H9 (cell line): ENCODE measurements at regions not wholly inside any gene's neighbourhood (a gene's known extent, or its start where the extent isn't known, plus 50 kb on each side); places are given as distances from the start of the nearest gene placed in this dataset.

Experiments
- DNase-seq: peaks from one replicate; pipeline ENCODE4 v3.0.0-alpha.2; 2017
- H2AFZ ChIP-seq: one replicate; pipeline ENCODE4 v1.6.1; 2013; ENCODE audit warnings: mild to moderate bottlenecking, low read length, control low read depth, moderate library complexity
- H2AK5ac ChIP-seq: 2 replicates; pipeline ENCODE4 v1.6.1; 2013; ENCODE audit warnings: low read length, control low read depth, mixed read lengths; ENCODE audit not compliant: insufficient read length
- H2BK120ac ChIP-seq: one replicate; pipeline ENCODE4 v1.6.1; 2013; ENCODE audit warnings: low read depth, mild to moderate bottlenecking, low read length, control low read depth, inconsistent platforms; ENCODE audit not compliant: poor library complexity, severe bottlenecking
- H2BK12ac ChIP-seq: 2 replicates; pipeline ENCODE4 v1.6.1; 2013; ENCODE audit warnings: low read length, control low read depth, mixed read lengths, low read depth; ENCODE audit not compliant: insufficient read length
- H2BK15ac ChIP-seq: 2 replicates; pipeline ENCODE4 v1.6.1; 2013; ENCODE audit warnings: low read depth, low read length, control low read depth
- H2BK20ac ChIP-seq: one replicate; pipeline ENCODE4 v1.6.1; 2013; ENCODE audit warnings: low read depth, mild to moderate bottlenecking, low read length, control low read depth, inconsistent platforms; ENCODE audit not compliant: poor library complexity, severe bottlenecking
- H2BK5ac ChIP-seq: 2 replicates; pipeline ENCODE4 v1.6.1; 2013; ENCODE audit warnings: low read length, control low read depth, mixed read lengths; ENCODE audit not compliant: insufficient read length
- H3K14ac ChIP-seq: 2 replicates; pipeline ENCODE4 v1.6.1; 2013; ENCODE audit warnings: low read length, control low read depth; ENCODE audit not compliant: insufficient read depth
- H3K18ac ChIP-seq: 2 replicates; pipeline ENCODE4 v1.6.1; 2013; ENCODE audit warnings: low read depth, mild to moderate bottlenecking, mixed read lengths, low read length, control low read depth; ENCODE audit not compliant: insufficient read length
- H3K23ac ChIP-seq: 2 replicates; pipeline ENCODE4 v1.6.1; 2013; ENCODE audit warnings: low read length, control low read depth, mixed read lengths, low read depth; ENCODE audit not compliant: insufficient read length
- H3K23me2 ChIP-seq: 2 replicates; pipeline ENCODE4 v1.6.1; 2013; ENCODE audit warnings: low read depth, mild to moderate bottlenecking, mixed read lengths, low read length, control low read depth; ENCODE audit not compliant: insufficient read length, poor library complexity, severe bottlenecking
- H3K27ac ChIP-seq: 2 replicates; pipeline ENCODE4 v1.5.1; 2013; ENCODE audit warnings: low read length, control low read depth, mixed read lengths, low read depth; ENCODE audit not compliant: insufficient read length
- H3K27me3 ChIP-seq: 2 replicates; pipeline ENCODE4 v1.6.1; 2013; ENCODE audit warnings: low read length, control low read depth, inconsistent platforms; ENCODE audit not compliant: insufficient read depth
- H3K4ac ChIP-seq: 2 replicates; pipeline ENCODE4 v1.6.1; 2013; ENCODE audit warnings: low read depth, mild to moderate bottlenecking, control low read depth, inconsistent platforms, low read length, moderate library complexity
- H3K4me1 ChIP-seq: 2 replicates; pipeline ENCODE4 v1.6.1; 2013; ENCODE audit warnings: low read length, control low read depth, inconsistent platforms; ENCODE audit not compliant: insufficient read depth
- H3K4me2 ChIP-seq: 2 replicates; pipeline ENCODE4 v1.6.1; 2013; ENCODE audit warnings: low read length, control low read depth, mixed read lengths; ENCODE audit not compliant: insufficient read length, insufficient read depth
- H3K56ac ChIP-seq: 2 replicates; pipeline ENCODE4 v1.6.1; 2013; ENCODE audit warnings: low read depth, mild to moderate bottlenecking, mixed read lengths, low read length, control low read depth; ENCODE audit not compliant: insufficient read length
- H3K79me1 ChIP-seq: 2 replicates; pipeline ENCODE4 v1.6.1; 2013; ENCODE audit warnings: low read depth, mild to moderate bottlenecking, moderate library complexity, low read length, control low read depth, inconsistent platforms; ENCODE audit not compliant: insufficient read depth, poor library complexity, severe bottlenecking
- H3K79me2 ChIP-seq: 2 replicates; pipeline ENCODE4 v1.6.1; 2013; ENCODE audit warnings: low read length, control low read depth, inconsistent platforms; ENCODE audit not compliant: insufficient read depth
- H3K9ac ChIP-seq: 2 replicates; pipeline ENCODE4 v1.6.1; 2013; ENCODE audit warnings: low read length, control low read depth, mixed read lengths; ENCODE audit not compliant: insufficient read length; ENCODE audit errors: extremely low read depth
- H3K9me3 ChIP-seq: one replicate; pipeline ENCODE4 v1.6.1; 2013; ENCODE audit warnings: low read depth, low read length, inconsistent platforms; ENCODE audit not compliant: control insufficient read depth
- H3T11ph ChIP-seq: one replicate; pipeline ENCODE4 v1.6.1; 2013; ENCODE audit warnings: mild to moderate bottlenecking, low read length, control low read depth, inconsistent platforms
- H4K20me1 ChIP-seq: one replicate; pipeline ENCODE4 v1.6.1; 2013; ENCODE audit not compliant: control insufficient read depth, insufficient read length, insufficient read depth
- H4K5ac ChIP-seq: 2 replicates; pipeline ENCODE4 v1.6.1; 2013; ENCODE audit warnings: low read depth, mild to moderate bottlenecking, mixed read lengths, low read length, control low read depth; ENCODE audit not compliant: insufficient read length
- H4K8ac ChIP-seq: replicated peaks from 2 replicates; pipeline ENCODE4 v1.6.1; 2013; ENCODE audit warnings: low read length, control low read depth, mixed read lengths, low read depth; ENCODE audit not compliant: insufficient read length
- H4K91ac ChIP-seq: 2 replicates; pipeline ENCODE4 v1.6.1; 2013; ENCODE audit warnings: low read depth, mild to moderate bottlenecking, moderate library complexity, mixed read lengths, low read length, control low read depth; ENCODE audit not compliant: insufficient read length
- H3K27ac Mint-ChIP-seq, 3 experiments: 2 replicates in 2 of 3; 3 replicates in 1 of 3; pipeline ENCODE4 v1.8.0; 2020 to 2021; ENCODE audit warnings: mixed read lengths in 3 of 3, mild to moderate bottlenecking in 1 of 3, moderate library complexity in 1 of 3
- H3K27me3 Mint-ChIP-seq: 2 replicates; pipeline ENCODE4 v1.8.0; 2021; ENCODE audit warnings: low read depth, mild to moderate bottlenecking, moderate library complexity, mixed read lengths
- H3K36me3 Mint-ChIP-seq, 3 experiments: 2 replicates in 2 of 3; 3 replicates in 1 of 3; pipeline ENCODE4 v1.8.0; 2020 to 2021; ENCODE audit warnings: low read depth in 3 of 3, mixed read lengths in 3 of 3; ENCODE audit not compliant: insufficient read depth in 1 of 3
- H3K4me1 Mint-ChIP-seq, 2 experiments: 2 replicates each; pipeline ENCODE4 v1.8.0; 2020; ENCODE audit warnings: mixed read lengths in 2 of 2
- H3K4me3 Mint-ChIP-seq, 2 experiments: 2 replicates in 1 of 2; 3 replicates in 1 of 2; pipeline ENCODE4 v1.8.0; 2020 to 2021; ENCODE audit warnings: mild to moderate bottlenecking in 2 of 2, mixed read lengths in 2 of 2, moderate library complexity in 1 of 2
- H3K9me3 Mint-ChIP-seq, 2 experiments: 2 replicates in 1 of 2; 3 replicates in 1 of 2; pipeline ENCODE4 v1.8.0; 2020; ENCODE audit warnings: mild to moderate bottlenecking in 2 of 2, mixed read lengths in 2 of 2, moderate library complexity in 1 of 2
- WGBS: extraction: QIAGEN DNeasy Blood & Tissue Kit; methylation state at CpG from one replicate; pipeline ENCODE4 v1.1.7; 2013; ENCODE audit warnings: missing lambda C conversion rate, low lambda C conversion rate, mixed read lengths; ENCODE audit not compliant: insufficient read length; ENCODE audit errors: extremely low coverage; 5-methylcytosine and 5-hydroxymethylcytosine counted together
- TF ChIP-seq, protein P1 (sequence below): fragments of 200-600 bp; sonication (generic); conservative IDR thresholded peaks from 3 replicates; pipeline ENCODE4 v1.8.0; 2021; ENCODE audit warnings: antibody characterized with exemption, mild to moderate bottlenecking

DNA sequence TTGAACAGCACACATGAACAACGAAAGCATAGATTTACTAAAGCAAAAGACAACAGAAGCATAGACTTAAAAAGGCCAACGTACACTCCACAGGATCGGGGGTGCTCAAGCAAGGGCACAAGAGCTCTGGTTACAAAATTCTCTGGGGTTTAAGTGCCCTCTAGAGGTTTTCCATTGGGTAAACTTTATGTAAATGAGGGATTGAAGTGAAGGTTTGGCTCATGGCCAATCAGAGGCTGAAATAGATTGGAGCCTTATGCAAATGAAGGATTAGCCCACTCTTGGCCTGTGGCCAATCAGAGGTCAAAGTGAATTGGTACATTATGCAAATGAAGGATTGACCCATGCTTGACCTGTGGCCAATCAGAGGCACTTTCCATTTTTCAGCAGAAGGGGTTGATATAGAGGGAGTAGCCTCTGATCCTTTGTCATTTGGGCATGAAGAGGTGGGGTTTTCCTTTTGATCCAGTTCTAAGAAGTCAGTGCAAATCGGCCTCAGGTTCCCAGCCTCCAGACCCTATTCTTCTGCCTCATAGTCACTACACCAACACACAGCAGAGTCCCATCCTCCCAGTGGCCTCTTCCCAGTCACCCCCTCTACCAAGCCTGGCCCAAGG is 244.9 kb downstream of the THBS2 start:
- Histone ChIP-seq H3K27me3 (no peaks in the 10 kb centered on the region), H2BK120ac (no peak overlapping the region), H3K18ac (no peak overlapping the region), H3K9ac (no peak overlapping the region), H3K23ac (no peak overlapping the region), H3K4me2 (no peak overlapping the region), H4K5ac (no peak overlapping the region), H3K23me2 (no peaks in the 10 kb centered on the region), H3K4ac (no peak overlapping the region), H3K79me2 (no peaks in the 10 kb centered on the region), H2AFZ (no peak overlapping the region), H2AK5ac (no peak overlapping the region), H3K9me3 (peaks cover 19% of the 10 kb centered on the region), H4K91ac (no peak overlapping the region), H4K20me1 (no peaks in the 10 kb centered on the region), H3K56ac (no peak overlapping the region), H3T11ph (no peak overlapping the region), H3K4me1 (peaks cover 3% of the 10 kb centered on the region; the same call in 1 of the 2 replicates), H2BK5ac (no peak overlapping the region), H3K14ac (no peak overlapping the region), H3K27ac (no peak overlapping the region), H2BK20ac (no peak overlapping the region), H4K8ac (no peak overlapping the region), H2BK12ac (no peak overlapping the region), H2BK15ac (no peak overlapping the region), H3K79me1 (no peaks in the 10 kb centered on the region)
- peak overlapping the region in 1 of 3 experiments; percentile 44; a peak in 1 of 7 replicates for H3K27ac Mint-ChIP-seq
- WGBS = no CpG with 5 or more reads among the region's 4 CpGs
- no peak overlapping the region for H3K4me3 Mint-ChIP-seq
- peaks cover 29 to 35% of the 10 kb centered on the region in 2 experiments for H3K4me1 Mint-ChIP-seq
- DNase-seq = no peak
- peaks cover 41 to 58% of the 10 kb centered on the region in 2 experiments for H3K9me3 Mint-ChIP-seq
- H3K36me3 Mint-ChIP-seq = peaks cover 24 to 59% (median 41%) of the 10 kb centered on the region in 3 experiments
- TF ChIP-seq, protein P1, sequence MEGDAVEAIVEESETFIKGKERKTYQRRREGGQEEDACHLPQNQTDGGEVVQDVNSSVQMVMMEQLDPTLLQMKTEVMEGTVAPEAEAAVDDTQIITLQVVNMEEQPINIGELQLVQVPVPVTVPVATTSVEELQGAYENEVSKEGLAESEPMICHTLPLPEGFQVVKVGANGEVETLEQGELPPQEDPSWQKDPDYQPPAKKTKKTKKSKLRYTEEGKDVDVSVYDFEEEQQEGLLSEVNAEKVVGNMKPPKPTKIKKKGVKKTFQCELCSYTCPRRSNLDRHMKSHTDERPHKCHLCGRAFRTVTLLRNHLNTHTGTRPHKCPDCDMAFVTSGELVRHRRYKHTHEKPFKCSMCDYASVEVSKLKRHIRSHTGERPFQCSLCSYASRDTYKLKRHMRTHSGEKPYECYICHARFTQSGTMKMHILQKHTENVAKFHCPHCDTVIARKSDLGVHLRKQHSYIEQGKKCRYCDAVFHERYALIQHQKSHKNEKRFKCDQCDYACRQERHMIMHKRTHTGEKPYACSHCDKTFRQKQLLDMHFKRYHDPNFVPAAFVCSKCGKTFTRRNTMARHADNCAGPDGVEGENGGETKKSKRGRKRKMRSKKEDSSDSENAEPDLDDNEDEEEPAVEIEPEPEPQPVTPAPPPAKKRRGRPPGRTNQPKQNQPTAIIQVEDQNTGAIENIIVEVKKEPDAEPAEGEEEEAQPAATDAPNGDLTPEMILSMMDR = no peak
- H3K27me3 Mint-ChIP-seq = peaks cover 3% of the 10 kb centered on the region
